ENCODE measurements at regions not wholly inside any gene's neighbourhood (a gene's known extent, or its start where the extent isn't known, plus 50 kb on each side); places are given as distances from the start of the nearest gene placed in this dataset.
A peak's percentile ranks its signal among the peaks of the same experiment; 100 is the strongest.

GRCh38 chr5:23314827-23315226 lies 192.6 kb upstream of the PRDM9 start:
- H3K9ac ChIP-seq, result no peak overlapping the region
- H3K4me3 ChIP-seq, result no peak overlapping the region
- H3K4me1 ChIP-seq (ENCODE audit: insufficient read depth), result no peaks in the 10 kb centered on the region
- no peak overlapping the region for H2AFZ ChIP-seq
- in situ Hi-C loops (cut with MboI), result no loop called here
- H3K36me3 ChIP-seq (ENCODE audit: low read depth), result no peaks in the 10 kb centered on the region
- H3K9me3 ChIP-seq (ENCODE audit: low read depth), result no peaks in the 10 kb centered on the region
- no peaks in the 10 kb centered on the region for H3K9me2 ChIP-seq (ENCODE audit: insufficient read depth)
- DNase-seq, result peak; percentile 23
- H4K20me1 ChIP-seq (ENCODE audit: insufficient read depth), result no peaks in the 10 kb centered on the region
- no peaks in the 10 kb centered on the region for H3K27me3 ChIP-seq (replicated peaks; ENCODE audit: insufficient read depth)
- no peak overlapping the region for H3K27ac ChIP-seq
- TF ChIP-seq EZH2phosphoT487 (IDR thresholded peaks at IDR 0.05; ENCODE audit: insufficient read depth, low read depth), result no peak
- no peak for TF ChIP-seq EZH2 (IDR thresholded peaks at IDR 0.05; ENCODE audit: insufficient read depth, poor library complexity, severe bottlenecking)
- no peak overlapping the region for H3K4me2 ChIP-seq (ENCODE audit: unreplicated experiment)
- whole genome bisulfite sequencing, 2 experiments (ENCODE audit: low coverage in 1 of 2, low lambda C conversion rate in 2 of 2, missing lambda C conversion rate in 2 of 2), result 29 to 36% methylated on average over 3 of the region's 3 CpGs
- H3F3A ChIP-seq (ENCODE audit: insufficient read depth), result no peaks in the 10 kb centered on the region
- H3K79me2 ChIP-seq (ENCODE audit: insufficient read depth), result no peaks in the 10 kb centered on the region

- Histone ChIP-seq H4K20me1 (ENCODE audit: insufficient read depth) (no peaks in the 10 kb centered on the region), H3K27ac (no peak overlapping the region), H3K4me2 (ENCODE audit: unreplicated experiment) (no peak overlapping the region), H3K27me3 (replicated peaks; ENCODE audit: insufficient read depth) (no peaks in the 10 kb centered on the region), H3K9me2 (ENCODE audit: insufficient read depth) (no peaks in the 10 kb centered on the region), H3K79me2 (ENCODE audit: insufficient read depth) (no peaks in the 10 kb centered on the region), H3K9me3 (ENCODE audit: low read depth) (no peaks in the 10 kb centered on the region), H3F3A (ENCODE audit: insufficient read depth) (no peaks in the 10 kb centered on the region), H3K9ac (no peak overlapping the region), H3K4me1 (ENCODE audit: insufficient read depth) (no peaks in the 10 kb centered on the region), H2AFZ (no peak overlapping the region), H3K36me3 (ENCODE audit: low read depth) (no peaks in the 10 kb centered on the region), H3K4me3 (no peak overlapping the region)
- TF ChIP-seq EZH2 (IDR thresholded peaks at IDR 0.05; ENCODE audit: insufficient read depth, poor library complexity, severe bottlenecking), result no peak
- TF ChIP-seq EZH2phosphoT487 (IDR thresholded peaks at IDR 0.05; ENCODE audit: insufficient read depth, low read depth), result no peak
- no peak for DNase-seq
- in situ Hi-C loops (cut with MboI), result no loop called here
- 54 to 67% methylated on average over 13 of the region's 13 CpGs for WGBS, 2 experiments (ENCODE audit: low coverage in 1 of 2, low lambda C conversion rate in 2 of 2, missing lambda C conversion rate in 2 of 2)
Observed at GRCh38 chr5:23305055-23305454, 202.4 kb upstream of the PRDM9 start.

GRCh38 chr5:23303836-23304235 lies 203.6 kb upstream of the PRDM9 start:
- no peaks in the 10 kb centered on the region for H4K20me1 ChIP-seq (ENCODE audit: insufficient read depth)
- H3K9me2 ChIP-seq (ENCODE audit: insufficient read depth), result no peaks in the 10 kb centered on the region
- H3K9ac ChIP-seq, result no peak overlapping the region
- H3K27me3 ChIP-seq (replicated peaks; ENCODE audit: insufficient read depth), result no peaks in the 10 kb centered on the region
- H3K79me2 ChIP-seq (ENCODE audit: insufficient read depth), result no peaks in the 10 kb centered on the region
- H3K27ac ChIP-seq, result no peak overlapping the region
- 35 to 53% methylated on average over 18 of the region's 18 CpGs for WGBS, 2 experiments (ENCODE audit: low coverage in 1 of 2, low lambda C conversion rate in 2 of 2, missing lambda C conversion rate in 2 of 2)
- H2AFZ ChIP-seq, result no peak overlapping the region
- H3K9me3 ChIP-seq (ENCODE audit: low read depth), result no peaks in the 10 kb centered on the region
- in situ Hi-C loops (cut with MboI), result no loop called here
- no peaks in the 10 kb centered on the region for H3F3A ChIP-seq (ENCODE audit: insufficient read depth)
- no peak overlapping the region for H3K4me2 ChIP-seq (ENCODE audit: unreplicated experiment)
- TF ChIP-seq EZH2 (IDR thresholded peaks at IDR 0.05; ENCODE audit: insufficient read depth, poor library complexity, severe bottlenecking) (no peak), EZH2phosphoT487 (IDR thresholded peaks at IDR 0.05; ENCODE audit: insufficient read depth, low read depth) (no peak)
- DNase-seq, result no peak
- H3K4me1 ChIP-seq (ENCODE audit: insufficient read depth), result no peaks in the 10 kb centered on the region
- no peak overlapping the region for H3K4me3 ChIP-seq
- no peaks in the 10 kb centered on the region for H3K36me3 ChIP-seq (ENCODE audit: low read depth)

- no peak overlapping the region for H3K4me3 ChIP-seq
- in situ Hi-C loops (cut with MboI), result no loop called here
- H3K36me3 ChIP-seq (ENCODE audit: low read depth), result no peaks in the 10 kb centered on the region
- no peaks in the 10 kb centered on the region for H3K9me2 ChIP-seq (ENCODE audit: insufficient read depth)
- no peaks in the 10 kb centered on the region for H3K79me2 ChIP-seq (ENCODE audit: insufficient read depth)
- H3K4me1 ChIP-seq (ENCODE audit: insufficient read depth), result no peaks in the 10 kb centered on the region
- H4K20me1 ChIP-seq (ENCODE audit: insufficient read depth), result no peaks in the 10 kb centered on the region
- no peaks in the 10 kb centered on the region for H3K27me3 ChIP-seq (replicated peaks; ENCODE audit: insufficient read depth)
- H3K9me3 ChIP-seq (ENCODE audit: low read depth), result no peaks in the 10 kb centered on the region
- no peak overlapping the region for H3K27ac ChIP-seq
- DNase-seq, result no peak
- H3K4me2 ChIP-seq (ENCODE audit: unreplicated experiment), result no peak overlapping the region
- no peak overlapping the region for H3K9ac ChIP-seq
- 23 to 35% methylated on average over 6 of the region's 6 CpGs for WGBS, 2 experiments (ENCODE audit: low coverage in 1 of 2, low lambda C conversion rate in 2 of 2, missing lambda C conversion rate in 2 of 2)
- H3F3A ChIP-seq (ENCODE audit: insufficient read depth), result no peaks in the 10 kb centered on the region
- H2AFZ ChIP-seq, result no peak overlapping the region
- TF ChIP-seq EZH2phosphoT487 (IDR thresholded peaks at IDR 0.05; ENCODE audit: insufficient read depth, low read depth) (no peak), EZH2 (IDR thresholded peaks at IDR 0.05; ENCODE audit: insufficient read depth, poor library complexity, severe bottlenecking) (no peak)
Observed at GRCh38 chr5:23303435-23303834, 204.0 kb upstream of the PRDM9 start.

- 64 to 87% methylated on average over 1 of the region's 1 CpG for WGBS, 2 experiments (ENCODE audit: low coverage in 1 of 2, low lambda C conversion rate in 2 of 2, missing lambda C conversion rate in 2 of 2)
- no peaks in the 10 kb centered on the region for H4K20me1 ChIP-seq (ENCODE audit: insufficient read depth)
- no peak overlapping the region for H3K4me3 ChIP-seq
- no peak for TF ChIP-seq EZH2phosphoT487 (IDR thresholded peaks at IDR 0.05; ENCODE audit: insufficient read depth, low read depth)
- no peak for TF ChIP-seq EZH2 (IDR thresholded peaks at IDR 0.05; ENCODE audit: insufficient read depth, poor library complexity, severe bottlenecking)
- H3K79me2 ChIP-seq (ENCODE audit: insufficient read depth), result no peaks in the 10 kb centered on the region
- no peaks in the 10 kb centered on the region for H3K36me3 ChIP-seq (ENCODE audit: low read depth)
- H3F3A ChIP-seq (ENCODE audit: insufficient read depth), result no peaks in the 10 kb centered on the region
- no peak for DNase-seq
- no peaks in the 10 kb centered on the region for H3K27me3 ChIP-seq (replicated peaks; ENCODE audit: insufficient read depth)
- no peak overlapping the region for H3K27ac ChIP-seq
- no peak overlapping the region for H2AFZ ChIP-seq
- no peaks in the 10 kb centered on the region for H3K9me2 ChIP-seq (ENCODE audit: insufficient read depth)
- H3K4me1 ChIP-seq (ENCODE audit: insufficient read depth), result no peaks in the 10 kb centered on the region
- in situ Hi-C loops (cut with MboI), result no loop called here
- no peak overlapping the region for H3K4me2 ChIP-seq (ENCODE audit: unreplicated experiment)
- H3K9ac ChIP-seq, result no peak overlapping the region
- H3K9me3 ChIP-seq (ENCODE audit: low read depth), result no peaks in the 10 kb centered on the region
Observed at GRCh38 chr5:23302438-23302837, 205.0 kb upstream of the PRDM9 start.
